ENCODE measurements at regions not wholly inside any gene's neighbourhood (a gene's known extent, or its start where the extent isn't known, plus 50 kb on each side); places are given as distances from the start of the nearest gene placed in this dataset.
A peak's percentile ranks its signal among the peaks of the same experiment; 100 is the strongest.

GRCh38 chr1:84090447-84091245 is 53.4 kb upstream of the PRKACB start:
- DNase-seq: no peak

- DNase-seq: no peak
These were observed 54.2 kb upstream of the PRKACB start for GRCh38 chr1:84089867-84090266.

- DNase-seq: no peak
These were observed 54.6 kb upstream of the PRKACB start for GRCh38 chr1:84089465-84089864.

GRCh38 chr1:84086616-84087015 is 57.5 kb upstream of the PRKACB start:
- no peak for DNase-seq

- DNase-seq: no peak
These were observed 57.9 kb upstream of the PRKACB start for GRCh38 chr1:84086189-84086588.

- no peak for DNase-seq
These were observed 60.8 kb upstream of the PRKACB start for GRCh38 chr1:84083307-84083706.

- no peak for DNase-seq
These were observed 65.2 kb upstream of the PRKACB start for GRCh38 chr1:84078842-84079202.

- peak; percentile 27 for DNase-seq
These were observed 65.8 kb upstream of the PRKACB start for GRCh38 chr1:84078108-84078841.

GRCh38 chr1:84077476-84078107 is 66.5 kb upstream of the PRKACB start:
- peak; percentile 82 for DNase-seq

GRCh38 chr1:84073266-84073665 is 70.8 kb upstream of the PRKACB start:
- no peak for DNase-seq

- DNase-seq: no peak
These were observed 70.4 kb upstream of the TTLL7 start for GRCh38 chr1:84069236-84069845.

- DNase-seq: no peak
These were observed 63.6 kb upstream of the TTLL7 start for GRCh38 chr1:84062496-84062895.

GRCh38 chr1:84061336-84061735 is 62.4 kb upstream of the TTLL7 start:
- DNase-seq: no peak

GRCh38 chr1:84060781-84061180 is 61.8 kb upstream of the TTLL7 start:
- no peak for DNase-seq

- no peak for DNase-seq
These were observed 49.9 kb upstream of the TTLL7 start for GRCh38 chr1:84048820-84049219.
